Tibial nerve (tissue), 4 donors: ENCODE measurements at regions not wholly inside any gene's neighbourhood (a gene's known extent, or its start where the extent isn't known, plus 50 kb on each side); places are given as distances from the start of the nearest gene placed in this dataset.

Experiments used
- DNase-seq, 2 donors: peaks; one replicate each; pipeline ENCODE4 v3.0.0-alpha.2; 2019; ENCODE audit warnings: low spot score in 2 of 2
- H3K27ac ChIP-seq, 4 donors: fragments of 200-600 bp; sonication (generic) in 3 of 4; one replicate each; pipeline ENCODE4 v1.5.1; 2017 to 2019; ENCODE audit warnings: mild to moderate bottlenecking in 1 of 4
- H3K27me3 ChIP-seq, 2 donors: fragments of 200-600 bp; sonication (generic) in 1 of 2; one replicate each; pipeline versions ENCODE4 v1.5.1 to v1.6.0; 2017 to 2019
- H3K36me3 ChIP-seq, 3 donors: fragments of 200-600 bp; sonication (generic); one replicate each; pipeline ENCODE4 v1.5.1; 2018 to 2019
- H3K4me1 ChIP-seq, 4 donors: fragments of 200-600 bp; sonication (generic) in 3 of 4; one replicate each; pipeline ENCODE4 v1.5.1; 2017 to 2019
- H3K4me3 ChIP-seq, 4 donors: fragments of 200-600 bp; sonication (generic) in 3 of 4; one replicate each; pipeline ENCODE4 v1.5.1; 2017 to 2019; ENCODE audit warnings: mild to moderate bottlenecking in 1 of 4, moderate library complexity in 1 of 4
- H3K9me3 ChIP-seq, 4 donors: fragments of 200-600 bp; sonication (generic) in 3 of 4; one replicate each; pipeline ENCODE4 v1.5.1; 2017 to 2019
- EP300 ChIP-seq, 2 donors: sonication (generic); formaldehyde crosslinking; IDR thresholded peaks; one replicate each; pipeline ENCODE4 v1.6.1; 2017; ENCODE audit warnings: antibody characterized with exemption in 2 of 2, mild to moderate bottlenecking in 1 of 2
- POLR2A ChIP-seq, 2 donors: fragments of 450-650 bp; IDR thresholded peaks; one replicate each; pipeline ENCODE4 v1.6.1; 2017; ENCODE audit warnings: antibody characterized with exemption in 2 of 2, mild to moderate bottlenecking in 2 of 2, moderate library complexity in 2 of 2
- WGBS, 2 donors: methylation state at CpG; one replicate each; pipeline ENCODE4 v1.1.5; 2018; 5-methylcytosine and 5-hydroxymethylcytosine counted together
- TF ChIP-seq, protein P1 (sequence below), 5 experiments: fragments of 200-600 bp in 3 of 5; fragments of 450-650 bp in 2 of 5; sonication (generic) in 3 of 5; IDR thresholded peaks; one replicate each; pipeline ENCODE4 v1.5.1; 2016 to 2019; ENCODE audit warnings: antibody characterized with exemption in 5 of 5, mild to moderate bottlenecking in 3 of 5, moderate library complexity in 2 of 5

DNA sequence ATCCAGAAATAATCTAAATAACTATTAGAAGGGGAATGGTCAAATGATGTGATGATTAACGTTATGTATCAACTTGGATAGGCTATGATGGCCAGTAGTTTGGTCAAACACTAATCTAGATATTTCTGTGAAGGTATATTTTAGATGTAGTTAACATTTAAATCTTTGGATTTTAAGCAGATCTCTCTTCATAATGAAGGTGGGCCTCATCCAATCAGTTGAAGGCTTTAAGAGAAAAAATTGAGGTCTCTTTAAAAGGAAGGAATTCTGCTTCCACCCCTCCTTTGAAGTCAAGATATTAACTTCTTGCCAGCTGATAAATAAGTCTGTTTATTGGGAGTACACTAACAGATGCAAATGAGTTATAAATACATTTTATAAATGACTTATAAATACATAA is 760.0 kb upstream of the SLC35B3 start:
- DNase-seq, result no peak
- Histone ChIP-seq H3K36me3 (no peaks in the 10 kb centered on the region), H3K27me3 (no peaks in the 10 kb centered on the region), H3K4me3 (no peak overlapping the region), H3K27ac (no peak overlapping the region), H3K9me3 (no peaks in the 10 kb centered on the region), H3K4me1 (no peaks in the 10 kb centered on the region)
- TF ChIP-seq POLR2A (IDR thresholded peaks at IDR 0.05) (no peak), EP300 (IDR thresholded peaks at IDR 0.05) (no peak)
- TF ChIP-seq, protein P1, sequence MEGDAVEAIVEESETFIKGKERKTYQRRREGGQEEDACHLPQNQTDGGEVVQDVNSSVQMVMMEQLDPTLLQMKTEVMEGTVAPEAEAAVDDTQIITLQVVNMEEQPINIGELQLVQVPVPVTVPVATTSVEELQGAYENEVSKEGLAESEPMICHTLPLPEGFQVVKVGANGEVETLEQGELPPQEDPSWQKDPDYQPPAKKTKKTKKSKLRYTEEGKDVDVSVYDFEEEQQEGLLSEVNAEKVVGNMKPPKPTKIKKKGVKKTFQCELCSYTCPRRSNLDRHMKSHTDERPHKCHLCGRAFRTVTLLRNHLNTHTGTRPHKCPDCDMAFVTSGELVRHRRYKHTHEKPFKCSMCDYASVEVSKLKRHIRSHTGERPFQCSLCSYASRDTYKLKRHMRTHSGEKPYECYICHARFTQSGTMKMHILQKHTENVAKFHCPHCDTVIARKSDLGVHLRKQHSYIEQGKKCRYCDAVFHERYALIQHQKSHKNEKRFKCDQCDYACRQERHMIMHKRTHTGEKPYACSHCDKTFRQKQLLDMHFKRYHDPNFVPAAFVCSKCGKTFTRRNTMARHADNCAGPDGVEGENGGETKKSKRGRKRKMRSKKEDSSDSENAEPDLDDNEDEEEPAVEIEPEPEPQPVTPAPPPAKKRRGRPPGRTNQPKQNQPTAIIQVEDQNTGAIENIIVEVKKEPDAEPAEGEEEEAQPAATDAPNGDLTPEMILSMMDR (IDR thresholded peaks at IDR 0.05), result no peak
- 81 to 86% methylated on average over 1 of the region's 1 CpG for WGBS, 2 donors

DNA sequence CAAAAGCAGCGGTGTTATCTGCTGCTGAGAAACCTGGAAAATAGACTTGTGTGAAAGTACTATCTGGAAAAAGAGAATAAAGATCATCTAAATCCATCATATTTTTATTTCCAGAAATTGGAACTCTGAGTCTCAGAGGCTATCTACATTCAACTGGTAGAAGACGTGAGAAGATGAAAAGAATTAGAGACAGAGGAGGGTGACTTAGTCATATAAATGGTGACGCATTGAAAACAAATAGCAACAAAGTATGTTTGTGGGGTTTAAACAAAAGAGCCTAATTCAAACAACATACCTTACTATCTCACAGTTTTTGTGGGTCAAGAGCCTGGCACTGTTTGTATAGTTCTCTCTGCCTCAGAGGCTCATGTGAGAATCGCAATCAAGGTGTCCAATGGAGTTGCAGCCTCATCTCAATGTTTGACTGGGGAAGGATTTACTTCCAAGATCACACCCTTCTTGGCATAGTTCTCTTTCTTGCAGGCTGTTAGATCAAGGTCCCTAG is 757.1 kb upstream of the SLC35B3 start:
- Histone ChIP-seq H3K27me3 (no peaks in the 10 kb centered on the region), H3K9me3 (no peaks in the 10 kb centered on the region), H3K4me3 (no peak overlapping the region), H3K4me1 (no peaks in the 10 kb centered on the region), H3K27ac (no peak overlapping the region), H3K36me3 (no peaks in the 10 kb centered on the region)
- DNase-seq, result no peak
- TF ChIP-seq POLR2A (IDR thresholded peaks at IDR 0.05), result no peak
- WGBS, 2 donors, result 93 to 94% methylated on average over 4 of the region's 4 CpGs

DNA sequence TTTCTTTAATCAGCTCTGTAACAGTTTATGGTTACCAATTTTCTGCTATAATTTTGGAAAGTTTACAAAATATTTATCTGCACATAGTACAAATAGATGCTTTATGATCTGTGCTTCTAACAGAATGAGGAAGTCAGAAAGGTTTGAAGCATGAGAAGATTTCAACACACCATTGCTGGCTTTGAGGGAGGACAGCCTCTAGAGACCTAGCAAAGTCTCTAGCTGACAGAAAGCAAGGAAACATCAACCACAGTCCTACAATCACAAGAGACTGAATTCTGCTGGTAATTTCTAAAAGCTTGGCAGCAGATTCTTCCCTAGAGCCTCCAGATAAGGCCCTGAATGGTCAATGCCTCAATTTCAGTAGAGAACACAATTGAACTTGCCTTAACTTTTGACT is 750.8 kb upstream of the SLC35B3 start:
- H3K9me3 ChIP-seq, result no peaks in the 10 kb centered on the region
- no peaks in the 10 kb centered on the region for H3K27me3 ChIP-seq
- H3K27ac ChIP-seq, result no peak overlapping the region
- H3K36me3 ChIP-seq, result no peaks in the 10 kb centered on the region
- no peak for DNase-seq
- no peak for TF ChIP-seq POLR2A (IDR thresholded peaks at IDR 0.05)
- TF ChIP-seq, protein P1 (IDR thresholded peaks at IDR 0.05), result no peak
- TF ChIP-seq EP300 (IDR thresholded peaks at IDR 0.05), result no peak
- no peaks in the 10 kb centered on the region for H3K4me1 ChIP-seq
- no peak overlapping the region for H3K4me3 ChIP-seq

DNA sequence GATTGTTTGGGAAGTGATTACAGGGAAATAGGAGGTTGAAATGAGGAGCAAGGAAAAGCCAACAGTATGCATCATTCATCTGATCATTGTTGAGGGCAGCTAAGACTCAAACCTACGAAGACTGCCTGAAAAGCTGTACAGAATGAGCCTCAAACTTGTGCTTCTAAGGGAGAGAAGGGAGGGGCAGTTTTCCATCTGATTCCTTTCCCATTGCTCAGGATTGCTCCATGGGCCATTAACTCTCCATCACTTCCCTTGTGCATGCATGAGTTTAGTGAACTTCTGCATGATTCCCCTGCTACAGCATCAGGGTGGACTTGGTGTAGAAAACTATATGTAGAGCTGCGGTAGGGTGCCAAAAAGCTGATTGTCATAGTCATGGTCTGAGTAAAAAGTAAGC is 742.7 kb upstream of the SLC35B3 start:
- DNase-seq, result no peak

DNA sequence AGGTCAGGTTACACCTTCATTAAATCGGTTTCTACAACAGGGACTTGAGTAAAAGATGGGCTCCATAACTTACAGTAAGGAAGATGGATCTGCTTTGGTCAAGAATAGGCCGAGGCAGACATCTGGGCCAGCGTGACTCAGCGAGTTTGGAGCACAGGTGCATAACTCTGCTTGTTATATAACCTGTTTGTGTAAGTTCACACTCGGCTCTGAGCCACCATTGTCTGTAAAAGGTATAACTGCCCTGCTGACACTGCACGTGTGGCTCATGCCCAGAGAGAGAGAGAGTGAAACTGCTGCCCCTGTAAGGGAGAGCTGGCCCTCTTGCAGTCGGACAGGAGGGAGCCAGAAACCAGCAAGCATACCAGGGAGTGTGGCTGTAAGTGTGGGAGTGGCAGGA is 737.9 kb upstream of the SLC35B3 start:
- no peaks in the 10 kb centered on the region for H3K36me3 ChIP-seq
- H3K4me1 ChIP-seq, result no peaks in the 10 kb centered on the region
- no peaks in the 10 kb centered on the region for H3K27me3 ChIP-seq
- no peak overlapping the region for H3K27ac ChIP-seq
- H3K4me3 ChIP-seq, result no peak overlapping the region
- TF ChIP-seq, protein P1 (IDR thresholded peaks at IDR 0.05), result no peak
- TF ChIP-seq EP300 (IDR thresholded peaks at IDR 0.05), result no peak
- TF ChIP-seq POLR2A (IDR thresholded peaks at IDR 0.05), result no peak
- WGBS, 2 donors, result 80 to 92% methylated on average over 7 of the region's 7 CpGs
- no peak for DNase-seq
- no peaks in the 10 kb centered on the region for H3K9me3 ChIP-seq

More for the DNA sequence above, 742.7 kb upstream of the SLC35B3 start:
- WGBS, 2 donors, result 87 to 89% methylated on average over 2 of the region's 2 CpGs
- Histone ChIP-seq H3K36me3 (no peaks in the 10 kb centered on the region), H3K4me1 (no peaks in the 10 kb centered on the region), H3K9me3 (no peaks in the 10 kb centered on the region), H3K27ac (no peak overlapping the region), H3K27me3 (no peaks in the 10 kb centered on the region), H3K4me3 (no peak overlapping the region)
- no peak for TF ChIP-seq EP300 (IDR thresholded peaks at IDR 0.05)
- TF ChIP-seq POLR2A (IDR thresholded peaks at IDR 0.05), result no peak
- TF ChIP-seq, protein P1 (IDR thresholded peaks at IDR 0.05), result no peak

DNA sequence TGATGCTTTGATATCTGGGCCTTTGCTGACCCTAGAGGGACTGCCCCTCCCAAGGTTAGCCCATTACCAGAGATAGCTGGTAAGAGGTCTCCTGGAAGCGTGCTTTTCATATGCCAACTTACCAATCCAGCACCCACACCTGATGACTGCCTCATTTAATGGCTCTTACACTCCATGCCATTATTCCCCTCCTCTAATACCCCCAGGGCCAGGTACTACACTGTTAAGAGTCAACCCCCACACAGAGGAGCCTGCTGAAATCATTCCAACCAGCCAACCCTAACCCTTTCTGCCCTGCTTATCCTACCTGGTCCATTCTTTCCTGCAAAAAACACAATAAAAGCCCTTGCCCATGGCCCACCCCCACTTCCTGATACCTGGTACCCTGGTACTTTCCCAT is 736.8 kb upstream of the SLC35B3 start:
- TF ChIP-seq EP300 (IDR thresholded peaks at IDR 0.05) (no peak), POLR2A (IDR thresholded peaks at IDR 0.05) (no peak)
- TF ChIP-seq, protein P1 (IDR thresholded peaks at IDR 0.05), result no peak
- Histone ChIP-seq H3K27me3 (no peaks in the 10 kb centered on the region), H3K9me3 (no peaks in the 10 kb centered on the region), H3K4me3 (no peak overlapping the region), H3K27ac (no peak overlapping the region), H3K4me1 (no peaks in the 10 kb centered on the region), H3K36me3 (no peaks in the 10 kb centered on the region)
- no peak for DNase-seq
- 89 to 95% methylated on average over 1 of the region's 1 CpG for WGBS, 2 donors
